Testis (tissue), 2 donors: ENCODE measurements at regions not wholly inside any gene's neighbourhood (a gene's known extent, or its start where the extent isn't known, plus 50 kb on each side); places are given as distances from the start of the nearest gene placed in this dataset.

Experiments
- DNase-seq: peaks from one replicate; pipeline ENCODE4 v3.0.0-alpha.2; 2019
- H3K27ac ChIP-seq, 2 donors: fragments of 200-600 bp; sonication (generic); one replicate each; pipeline ENCODE4 v1.5.1; 2019
- H3K27me3 ChIP-seq: fragments of 200-600 bp; sonication (generic); one replicate; pipeline ENCODE4 v1.5.1; 2019
- H3K36me3 ChIP-seq: fragments of 200-600 bp; sonication (generic); one replicate; pipeline ENCODE4 v1.5.1; 2017; ENCODE audit warnings: low read depth; ENCODE audit errors: missing control alignments
- H3K4me1 ChIP-seq: fragments of 200-600 bp; sonication (generic); one replicate; pipeline ENCODE4 v1.5.1; 2019
- H3K4me3 ChIP-seq, 2 donors: fragments of 200-600 bp; sonication (generic); one replicate each; pipeline ENCODE4 v1.5.1; 2017 to 2019
- H3K9me3 ChIP-seq: fragments of 200-600 bp; sonication (generic); one replicate; pipeline ENCODE4 v1.5.1; 2017
- POLR2A ChIP-seq: fragments of 450-650 bp; IDR thresholded peaks from one replicate; pipeline ENCODE4 v1.6.1; 2017; ENCODE audit warnings: antibody characterized with exemption, mild to moderate bottlenecking, moderate library complexity
- WGBS, 2 donors: methylation state at CpG; one replicate each; pipeline ENCODE4 v1.1.5; 2018; 5-methylcytosine and 5-hydroxymethylcytosine counted together
- intact Hi-C: fragments of 100-400 bp; cut with DNase I; formaldehyde crosslinking; loops from one replicate; pipeline ENCODE4 v1.15.1; 2023; ENCODE audit warnings: low total_unique reads
- small RNA-seq, 2 donors: library from RNA; depleted of rRNA; stranded (forward); fragments of <200 nt; gene quantifications; one replicate each; pipeline ENCODE3, GENCODE V24; 2016
- TF ChIP-seq, protein P1 (sequence below), 3 experiments: fragments of 450-650 bp in 2 of 3; fragments of 200-600 bp in 1 of 3; sonication (generic) in 1 of 3; IDR thresholded peaks; one replicate each; pipeline ENCODE4 v1.5.1; 2016 to 2019; ENCODE audit warnings: antibody characterized with exemption in 3 of 3, mild to moderate bottlenecking in 2 of 3, moderate library complexity in 1 of 3

GRCh38 chr4:16959305-16959704, 60.9 kb upstream of the LDB2 start:
- intact Hi-C loops, result no loop called here
- 84 to 88% methylated on average over 1 of the region's 1 CpG for WGBS, 2 donors
- DNase-seq, result no peak
- no peak overlapping the region for H3K27ac ChIP-seq
- no peak for TF ChIP-seq POLR2A
- TF ChIP-seq, protein P1, sequence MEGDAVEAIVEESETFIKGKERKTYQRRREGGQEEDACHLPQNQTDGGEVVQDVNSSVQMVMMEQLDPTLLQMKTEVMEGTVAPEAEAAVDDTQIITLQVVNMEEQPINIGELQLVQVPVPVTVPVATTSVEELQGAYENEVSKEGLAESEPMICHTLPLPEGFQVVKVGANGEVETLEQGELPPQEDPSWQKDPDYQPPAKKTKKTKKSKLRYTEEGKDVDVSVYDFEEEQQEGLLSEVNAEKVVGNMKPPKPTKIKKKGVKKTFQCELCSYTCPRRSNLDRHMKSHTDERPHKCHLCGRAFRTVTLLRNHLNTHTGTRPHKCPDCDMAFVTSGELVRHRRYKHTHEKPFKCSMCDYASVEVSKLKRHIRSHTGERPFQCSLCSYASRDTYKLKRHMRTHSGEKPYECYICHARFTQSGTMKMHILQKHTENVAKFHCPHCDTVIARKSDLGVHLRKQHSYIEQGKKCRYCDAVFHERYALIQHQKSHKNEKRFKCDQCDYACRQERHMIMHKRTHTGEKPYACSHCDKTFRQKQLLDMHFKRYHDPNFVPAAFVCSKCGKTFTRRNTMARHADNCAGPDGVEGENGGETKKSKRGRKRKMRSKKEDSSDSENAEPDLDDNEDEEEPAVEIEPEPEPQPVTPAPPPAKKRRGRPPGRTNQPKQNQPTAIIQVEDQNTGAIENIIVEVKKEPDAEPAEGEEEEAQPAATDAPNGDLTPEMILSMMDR (IDR thresholded peaks at IDR 0.05), result no peak
- H3K36me3 ChIP-seq, result no peaks in the 10 kb centered on the region
- no peaks in the 10 kb centered on the region for H3K4me1 ChIP-seq
- no peaks in the 10 kb centered on the region for H3K9me3 ChIP-seq
- no peaks in the 10 kb centered on the region for H3K27me3 ChIP-seq
- H3K4me3 ChIP-seq, result no peak overlapping the region

GRCh38 chr4:16952896-16953630, 54.6 kb upstream of the LDB2 start:
- Histone ChIP-seq H3K27ac (no peak overlapping the region), H3K9me3 (no peaks in the 10 kb centered on the region), H3K4me3 (no peak overlapping the region), H3K27me3 (no peaks in the 10 kb centered on the region), H3K4me1 (no peaks in the 10 kb centered on the region), H3K36me3 (no peaks in the 10 kb centered on the region)
- intact Hi-C loops, result no loop called here
- DNase-seq, result no peak
- 45% methylated on average over 1 of the region's 1 CpG for WGBS, 2 donors
- no peak for TF ChIP-seq POLR2A
- TF ChIP-seq, protein P1 (IDR thresholded peaks at IDR 0.05), result no peak

DNA sequence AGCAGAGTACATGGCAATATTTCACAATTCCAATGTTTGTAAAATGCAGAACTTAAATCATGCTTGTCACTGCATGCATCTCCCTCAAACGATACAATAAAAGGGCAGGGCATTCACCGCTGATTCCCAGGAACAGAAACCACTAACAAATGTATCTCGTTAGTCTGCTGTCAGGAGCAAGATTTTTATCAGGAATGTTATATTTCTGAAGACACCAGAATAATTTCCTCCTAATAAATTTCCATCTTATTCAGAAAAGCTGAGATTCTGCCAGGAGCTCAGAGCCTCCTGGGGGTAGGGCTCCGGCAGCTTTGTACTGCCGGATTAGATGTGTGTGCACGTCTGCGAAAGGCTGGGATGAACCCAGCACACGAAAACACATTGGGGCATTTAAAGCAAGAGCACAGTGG, 54.0 kb upstream of the LDB2 start:
- Histone ChIP-seq H3K36me3 (no peaks in the 10 kb centered on the region), H3K4me3 (no peak overlapping the region), H3K27ac (no peak overlapping the region), H3K27me3 (no peaks in the 10 kb centered on the region), H3K9me3 (no peaks in the 10 kb centered on the region), H3K4me1 (no peaks in the 10 kb centered on the region)
- TF ChIP-seq POLR2A, result no peak
- TF ChIP-seq, protein P1 (IDR thresholded peaks at IDR 0.05), result no peak
- WGBS, 2 donors, result 39 to 44% methylated on average over 8 of the region's 8 CpGs
- intact Hi-C loops, result no loop called here
- no peak for DNase-seq

Small RNAs in the stretch of these regions (small RNA-seq; reads per million reads assigned to genes)
- gene MTND5P4 (0 reads per million in 2 donors), gene SNORA75B (0 reads per million in 2 donors)
